ENCODE measurements at regions not wholly inside any gene's neighbourhood (a gene's known extent, or its start where the extent isn't known, plus 50 kb on each side); places are given as distances from the start of the nearest gene placed in this dataset.

- TF ChIP-seq POLR2AphosphoS5 (IDR thresholded peaks at IDR 0.05; ENCODE audit: low read depth) (no peak), CTCF (IDR thresholded peaks at IDR 0.05; ENCODE audit: insufficient read depth, low read length) (no peak), REST (IDR thresholded peaks at IDR 0.05; ENCODE audit: insufficient replicate concordance, low read depth) (no peak)
Measured at GRCh38 chr2:35787302-35788031, 568.1 kb upstream of the CRIM1 start.

Data from HL-60 (cell line).